ENCODE measurements at regions not wholly inside any gene's neighbourhood (a gene's known extent, or its start where the extent isn't known, plus 50 kb on each side); places are given as distances from the start of the nearest gene placed in this dataset.
"Not testable (repeated sequence)": the region's sequence is repeated elsewhere in the genome, so short reads cannot be mapped to it uniquely, and the experiment has no call there.

DNA sequence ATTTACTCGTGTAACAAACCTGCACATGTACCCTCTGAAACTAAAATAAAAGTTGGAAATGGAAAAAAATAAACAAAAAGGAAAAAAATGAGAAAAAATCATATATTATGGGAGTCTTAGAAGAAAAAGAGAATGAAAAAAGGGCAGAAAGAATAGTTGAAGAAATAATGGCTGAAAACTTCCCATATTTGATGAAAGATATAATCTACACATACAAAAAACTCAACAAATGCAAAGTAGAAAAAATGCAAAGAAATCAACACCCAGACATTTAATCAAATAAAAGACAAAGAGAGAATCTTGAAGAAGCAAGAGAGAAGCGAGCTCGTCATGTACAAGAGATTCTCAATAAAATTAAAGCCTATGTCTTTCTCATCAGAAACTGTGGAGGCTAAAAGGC, 73.8 kb downstream of the SLC25A46 start:
- no peak for TF ChIP-seq JUND (IDR thresholded peaks at IDR 0.05; ENCODE audit: low read depth)
- in situ Hi-C loops (cut with HindIII; ENCODE audit: low pct_unique_long_range_greater_than_20kb, low sequenced_read_pairs), result no loop called here
- DNase-seq (ENCODE audit: low read depth in 1 of 2, low spot score in 1 of 2), result no peak

DNA sequence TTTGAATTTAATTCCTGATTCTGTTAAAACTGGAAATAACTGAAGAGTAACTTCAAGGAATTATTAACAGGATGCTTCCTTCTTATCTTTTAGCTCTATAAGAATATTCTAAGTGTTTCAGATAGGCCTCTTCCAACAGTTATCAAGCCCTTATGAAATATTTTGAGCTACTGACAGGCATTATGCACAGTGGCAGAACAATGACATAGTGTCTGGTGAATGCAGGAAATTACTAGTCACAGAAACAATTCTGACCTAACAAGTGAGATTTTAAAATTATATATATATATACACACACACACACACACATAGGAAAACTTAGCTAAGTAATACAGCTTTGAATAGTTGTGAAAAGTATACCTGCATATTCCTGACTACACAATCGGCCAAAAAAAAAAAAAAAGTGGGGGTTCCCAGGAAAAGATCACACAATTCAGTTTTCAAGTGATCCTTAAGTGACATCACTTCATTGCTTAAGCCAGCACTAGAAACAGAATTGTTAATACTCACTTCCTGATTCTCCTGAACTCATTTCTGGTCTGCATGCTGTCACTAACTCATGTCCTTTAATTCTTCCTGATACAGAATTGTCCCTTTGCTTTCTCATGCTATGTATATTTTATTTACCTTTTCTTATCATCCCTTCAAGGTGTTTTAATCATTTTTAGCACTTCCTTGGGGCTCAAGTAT, 77.3 kb downstream of the SLC25A46 start:
- no peak for TF ChIP-seq JUND (IDR thresholded peaks at IDR 0.05; ENCODE audit: low read depth)
- in situ Hi-C loops (cut with HindIII; ENCODE audit: low pct_unique_long_range_greater_than_20kb, low sequenced_read_pairs), result no loop called here
- no peak for DNase-seq (ENCODE audit: low read depth in 1 of 2, low spot score in 1 of 2)

DNA sequence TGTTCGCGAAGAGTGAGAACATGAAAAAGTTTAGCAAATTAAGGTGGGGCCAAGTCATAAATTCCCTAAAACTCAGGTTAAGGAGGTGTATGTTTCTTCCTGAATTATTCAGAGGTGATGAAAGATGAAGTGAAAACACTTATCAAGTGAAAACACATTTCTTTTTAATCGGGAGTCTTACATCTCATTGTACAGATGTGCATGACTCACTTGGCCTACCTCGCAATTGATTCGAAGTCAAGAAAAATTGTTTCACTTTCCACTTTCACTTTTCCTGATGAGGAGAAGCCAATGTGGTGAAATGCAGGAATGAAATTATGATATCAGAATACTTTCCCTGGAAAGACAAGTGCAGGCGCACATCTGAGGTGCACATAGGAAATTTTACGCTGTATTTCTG, 78.7 kb downstream of the SLC25A46 start:
- in situ Hi-C loops (cut with HindIII; ENCODE audit: low pct_unique_long_range_greater_than_20kb, low sequenced_read_pairs), result no loop called here
- DNase-seq (ENCODE audit: low read depth in 1 of 2, low spot score in 1 of 2), result no peak
- TF ChIP-seq JUND (IDR thresholded peaks at IDR 0.05; ENCODE audit: low read depth), result no peak

GRCh38 chr5:110823571-110823970, 84.8 kb downstream of the SLC25A46 start:
- in situ Hi-C loops (cut with HindIII; ENCODE audit: low pct_unique_long_range_greater_than_20kb, low sequenced_read_pairs), result no loop called here
- no peak for TF ChIP-seq JUND (IDR thresholded peaks at IDR 0.05; ENCODE audit: low read depth)
- DNase-seq (ENCODE audit: low read depth in 1 of 2, low spot score in 1 of 2), result no peak

DNA sequence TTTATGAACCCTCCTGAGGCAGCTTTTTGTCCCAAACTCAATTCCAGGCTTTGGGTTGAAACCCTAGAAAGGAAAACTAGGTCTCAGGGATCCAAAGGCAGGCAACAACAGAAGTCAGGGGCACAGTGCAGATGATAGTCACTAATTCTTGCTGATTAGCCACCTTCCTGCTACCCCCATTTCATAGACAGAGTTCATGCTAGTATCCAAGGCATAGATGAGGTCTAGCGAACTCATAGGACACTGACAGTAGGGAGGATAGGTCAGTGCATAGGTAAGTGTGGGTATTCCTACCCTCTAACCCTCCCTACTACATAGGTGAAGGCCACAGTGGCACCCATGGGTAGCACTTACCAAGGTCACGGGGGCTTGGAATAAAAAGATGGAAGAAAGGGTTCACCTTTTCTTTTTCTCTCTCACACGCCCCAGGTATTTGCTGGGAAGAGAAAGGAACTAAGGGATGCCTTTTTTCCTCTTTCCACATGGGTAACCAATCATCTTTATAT, 86.2 kb downstream of the SLC25A46 start:
- in situ Hi-C loops (cut with HindIII; ENCODE audit: low pct_unique_long_range_greater_than_20kb, low sequenced_read_pairs), result no loop called here
- no peak for DNase-seq (ENCODE audit: low read depth in 1 of 2, low spot score in 1 of 2)
- no peak for TF ChIP-seq JUND (IDR thresholded peaks at IDR 0.05; ENCODE audit: low read depth)

GRCh38 chr5:110832683-110833082, 93.9 kb downstream of the SLC25A46 start:
- TF ChIP-seq JUND (IDR thresholded peaks at IDR 0.05; ENCODE audit: low read depth), result no peak
- in situ Hi-C loops (cut with HindIII; ENCODE audit: low pct_unique_long_range_greater_than_20kb, low sequenced_read_pairs), result no loop called here
- no peak for DNase-seq (ENCODE audit: low read depth in 1 of 2, low spot score in 1 of 2)

- DNase-seq (ENCODE audit: low read depth in 1 of 2, low spot score in 1 of 2); in situ Hi-C loops (cut with HindIII; ENCODE audit: low pct_unique_long_range_greater_than_20kb, low sequenced_read_pairs): not testable (repeated sequence)
These were observed 96.1 kb downstream of the SLC25A46 start for GRCh38 chr5:110834933-110835332.

DNA sequence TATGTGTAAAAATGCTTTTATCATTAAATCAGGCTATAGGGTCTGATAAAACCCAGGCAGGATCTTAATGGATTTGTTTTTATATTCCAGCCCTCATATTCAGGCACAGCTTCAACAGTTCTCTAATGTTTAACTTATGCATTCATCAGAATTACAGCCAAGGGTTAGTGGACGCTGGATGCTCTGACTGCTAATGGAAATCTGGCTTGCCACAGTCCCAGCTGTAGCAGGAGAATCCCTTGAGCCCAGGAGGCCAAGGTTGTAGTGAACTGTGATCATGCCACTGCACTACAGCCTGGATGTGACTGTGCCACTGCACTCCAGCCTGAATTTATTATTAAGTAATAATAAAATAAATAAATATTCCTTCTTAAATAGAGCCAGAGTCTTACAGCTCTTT, 98.0 kb downstream of the SLC25A46 start:
- in situ Hi-C loops (cut with HindIII; ENCODE audit: low pct_unique_long_range_greater_than_20kb, low sequenced_read_pairs), result no loop called here
- TF ChIP-seq JUND (IDR thresholded peaks at IDR 0.05; ENCODE audit: low read depth), result no peak
- no peak for DNase-seq (ENCODE audit: low read depth in 1 of 2, low spot score in 1 of 2)

- DNase-seq (ENCODE audit: low read depth in 1 of 2, low spot score in 1 of 2); in situ Hi-C loops (cut with HindIII; ENCODE audit: low pct_unique_long_range_greater_than_20kb, low sequenced_read_pairs): not testable (repeated sequence)
These were observed 99.5 kb downstream of the SLC25A46 start for GRCh38 chr5:110838357-110838756.

DNA sequence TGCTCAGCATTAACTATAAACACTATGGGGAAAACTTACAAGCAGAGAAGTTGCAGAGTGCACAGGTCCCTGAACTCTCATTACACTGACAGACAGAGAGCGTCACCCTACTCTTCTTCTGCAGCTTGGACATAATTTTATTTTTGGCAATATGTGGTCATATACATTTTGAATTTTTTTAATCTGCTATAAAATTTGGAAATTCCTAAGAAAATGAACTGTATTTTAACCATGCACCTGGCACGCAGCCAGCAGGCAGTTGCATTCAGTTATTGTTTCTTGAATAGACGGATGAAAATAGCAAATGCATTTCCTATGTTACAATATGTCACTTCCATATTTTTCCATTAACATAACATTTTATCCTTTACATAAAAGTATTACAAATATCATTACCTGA, 100.2 kb downstream of the SLC25A46 start:
- in situ Hi-C loops (cut with HindIII; ENCODE audit: low pct_unique_long_range_greater_than_20kb, low sequenced_read_pairs), result no loop called here

DNA sequence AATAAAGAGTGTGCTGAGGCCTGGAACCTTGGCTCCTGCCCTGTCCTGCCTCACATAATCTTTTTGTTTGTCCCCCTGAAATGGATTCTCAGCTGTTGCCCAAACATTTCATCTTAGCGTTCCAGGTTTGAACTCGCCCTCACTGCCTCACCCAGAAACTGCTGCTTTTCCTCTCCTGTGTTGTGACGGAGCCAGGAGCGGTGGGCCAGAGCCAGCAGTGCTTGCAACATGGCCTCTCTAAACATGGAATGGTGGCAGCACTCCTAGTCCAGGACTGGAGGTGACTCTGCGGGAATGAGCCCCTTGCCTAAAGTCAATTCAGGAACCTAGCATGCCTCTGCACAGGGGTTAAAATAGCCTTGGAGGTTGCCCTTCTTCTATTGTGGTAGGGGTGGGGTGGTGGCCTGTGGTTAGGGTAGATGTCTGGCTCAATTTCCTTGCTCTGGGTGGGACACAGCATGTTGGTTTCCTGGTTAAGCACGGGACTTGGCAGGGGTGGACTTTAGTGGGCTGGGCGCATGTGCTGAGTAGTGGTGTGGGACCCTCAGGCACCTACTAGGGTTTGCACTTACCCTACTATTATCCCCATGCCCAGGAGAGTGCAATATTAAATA, 101.6 kb downstream of the SLC25A46 start:
- in situ Hi-C loops (cut with HindIII; ENCODE audit: low pct_unique_long_range_greater_than_20kb, low sequenced_read_pairs), result no loop called here

More for the DNA sequence above, 100.2 kb downstream of the SLC25A46 start:
- DNase-seq (ENCODE audit: low read depth in 1 of 2, low spot score in 1 of 2), result no peak
- TF ChIP-seq JUND (IDR thresholded peaks at IDR 0.05; ENCODE audit: low read depth), result no peak

GRCh38 chr5:110841137-110841536, 102.3 kb downstream of the SLC25A46 start:
- DNase-seq (ENCODE audit: low read depth in 1 of 2, low spot score in 1 of 2), result no peak
- no peak for TF ChIP-seq JUND (IDR thresholded peaks at IDR 0.05; ENCODE audit: low read depth)
- in situ Hi-C loops (cut with HindIII; ENCODE audit: low pct_unique_long_range_greater_than_20kb, low sequenced_read_pairs), result no loop called here

More for the DNA sequence above, 101.6 kb downstream of the SLC25A46 start:
- no peak for DNase-seq (ENCODE audit: low read depth in 1 of 2, low spot score in 1 of 2)
- TF ChIP-seq JUND (IDR thresholded peaks at IDR 0.05; ENCODE audit: low read depth), result no peak

DNA sequence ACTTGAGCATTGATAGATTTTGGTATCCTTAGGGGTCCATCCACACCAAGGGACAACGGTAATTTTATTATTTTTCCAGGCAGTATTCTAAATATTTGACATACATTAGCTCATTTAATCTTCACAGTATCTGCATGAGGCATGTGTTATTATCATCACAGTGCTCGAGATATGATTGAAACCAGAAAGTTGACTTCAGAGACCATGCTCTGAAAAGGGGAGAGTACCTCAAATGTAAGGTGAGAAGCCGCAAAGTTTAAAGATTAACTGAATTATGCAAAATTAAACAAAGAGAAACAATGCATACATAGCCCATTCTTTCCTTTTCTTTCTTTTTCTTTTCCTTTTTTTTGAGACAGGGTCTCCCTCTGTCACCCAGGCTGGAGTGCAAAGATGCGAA, 104.1 kb downstream of the SLC25A46 start:
- no peak for DNase-seq (ENCODE audit: low read depth in 1 of 2, low spot score in 1 of 2)
- in situ Hi-C loops (cut with HindIII; ENCODE audit: low pct_unique_long_range_greater_than_20kb, low sequenced_read_pairs), result no loop called here
- TF ChIP-seq JUND (IDR thresholded peaks at IDR 0.05; ENCODE audit: low read depth), result no peak
